ENCODE measurements at regions not wholly inside any gene's neighbourhood (a gene's known extent, or its start where the extent isn't known, plus 50 kb on each side); places are given as distances from the start of the nearest gene placed in this dataset.

DNA sequence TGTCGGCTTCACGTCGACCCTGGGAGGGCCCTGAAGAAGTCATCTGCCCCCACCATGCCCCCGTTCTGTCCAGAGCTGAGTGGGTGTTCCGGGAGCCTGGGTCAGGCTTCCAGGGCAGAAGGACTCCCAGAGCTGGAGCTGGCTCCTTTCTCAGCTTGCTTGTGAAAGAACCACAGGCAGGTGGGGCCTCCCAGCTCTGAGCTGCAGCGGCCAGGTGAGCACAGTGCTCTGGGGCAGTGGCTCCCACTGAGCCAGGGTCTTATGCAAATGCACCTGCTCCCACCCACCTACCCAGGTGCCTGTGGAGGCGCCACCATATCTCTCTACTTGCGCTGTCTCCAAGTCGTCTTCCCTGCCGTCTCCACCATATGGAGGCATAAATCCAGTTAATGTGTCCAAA lies 140.0 kb upstream of the RPL38 start:
- no peaks in the 10 kb centered on the region for H3K9me3 ChIP-seq
- TF ChIP-seq, protein P1, sequence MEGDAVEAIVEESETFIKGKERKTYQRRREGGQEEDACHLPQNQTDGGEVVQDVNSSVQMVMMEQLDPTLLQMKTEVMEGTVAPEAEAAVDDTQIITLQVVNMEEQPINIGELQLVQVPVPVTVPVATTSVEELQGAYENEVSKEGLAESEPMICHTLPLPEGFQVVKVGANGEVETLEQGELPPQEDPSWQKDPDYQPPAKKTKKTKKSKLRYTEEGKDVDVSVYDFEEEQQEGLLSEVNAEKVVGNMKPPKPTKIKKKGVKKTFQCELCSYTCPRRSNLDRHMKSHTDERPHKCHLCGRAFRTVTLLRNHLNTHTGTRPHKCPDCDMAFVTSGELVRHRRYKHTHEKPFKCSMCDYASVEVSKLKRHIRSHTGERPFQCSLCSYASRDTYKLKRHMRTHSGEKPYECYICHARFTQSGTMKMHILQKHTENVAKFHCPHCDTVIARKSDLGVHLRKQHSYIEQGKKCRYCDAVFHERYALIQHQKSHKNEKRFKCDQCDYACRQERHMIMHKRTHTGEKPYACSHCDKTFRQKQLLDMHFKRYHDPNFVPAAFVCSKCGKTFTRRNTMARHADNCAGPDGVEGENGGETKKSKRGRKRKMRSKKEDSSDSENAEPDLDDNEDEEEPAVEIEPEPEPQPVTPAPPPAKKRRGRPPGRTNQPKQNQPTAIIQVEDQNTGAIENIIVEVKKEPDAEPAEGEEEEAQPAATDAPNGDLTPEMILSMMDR (IDR thresholded peaks at IDR 0.05) = no peak
- peaks cover 0 to 24% of the 10 kb centered on the region in 2 donors for H3K27me3 ChIP-seq
- no peak for DNase-seq
- H3K4me1 ChIP-seq = no peaks in the 10 kb centered on the region
- H3K36me3 ChIP-seq = no peaks in the 10 kb centered on the region
- no peak overlapping the region for H3K4me3 ChIP-seq
- intact Hi-C loops (cut with DNase I; ENCODE audit: low total_unique reads) = no loop called here
- H3K27ac ChIP-seq = no peak overlapping the region

DNA sequence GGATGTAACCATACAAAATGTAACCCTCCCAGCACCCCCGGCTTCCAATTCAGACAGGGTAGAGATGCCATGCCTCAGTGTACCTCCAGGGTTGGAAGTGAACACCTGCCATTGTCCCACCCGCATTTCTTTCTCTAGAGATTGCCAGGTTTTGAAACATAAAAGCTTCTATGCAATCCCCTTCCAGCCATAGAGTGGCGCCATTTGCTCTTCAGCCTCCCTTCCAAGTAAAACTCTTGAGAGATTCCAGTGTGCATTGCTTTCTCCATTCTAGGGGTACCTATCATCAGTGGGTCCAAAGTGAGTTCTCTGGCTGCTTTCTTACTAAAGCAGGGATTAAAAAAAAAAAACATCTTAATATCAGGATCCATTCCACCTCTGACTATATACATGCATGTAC lies 133.1 kb upstream of the RPL38 start:
- Histone ChIP-seq H3K36me3 (no peaks in the 10 kb centered on the region), H3K27ac (no peak overlapping the region), H3K9me3 (peaks cover 0 to 7% (median 0%) of the 10 kb centered on the region in 3 donors), H3K4me1 (no peaks in the 10 kb centered on the region), H3K4me3 (no peak overlapping the region), H3K27me3 (peaks cover 0 to 9% of the 10 kb centered on the region in 2 donors)
- no peak for DNase-seq
- TF ChIP-seq, protein P1 (IDR thresholded peaks at IDR 0.05) = no peak
- intact Hi-C loops (cut with DNase I; ENCODE audit: low total_unique reads) = no loop called here

DNA sequence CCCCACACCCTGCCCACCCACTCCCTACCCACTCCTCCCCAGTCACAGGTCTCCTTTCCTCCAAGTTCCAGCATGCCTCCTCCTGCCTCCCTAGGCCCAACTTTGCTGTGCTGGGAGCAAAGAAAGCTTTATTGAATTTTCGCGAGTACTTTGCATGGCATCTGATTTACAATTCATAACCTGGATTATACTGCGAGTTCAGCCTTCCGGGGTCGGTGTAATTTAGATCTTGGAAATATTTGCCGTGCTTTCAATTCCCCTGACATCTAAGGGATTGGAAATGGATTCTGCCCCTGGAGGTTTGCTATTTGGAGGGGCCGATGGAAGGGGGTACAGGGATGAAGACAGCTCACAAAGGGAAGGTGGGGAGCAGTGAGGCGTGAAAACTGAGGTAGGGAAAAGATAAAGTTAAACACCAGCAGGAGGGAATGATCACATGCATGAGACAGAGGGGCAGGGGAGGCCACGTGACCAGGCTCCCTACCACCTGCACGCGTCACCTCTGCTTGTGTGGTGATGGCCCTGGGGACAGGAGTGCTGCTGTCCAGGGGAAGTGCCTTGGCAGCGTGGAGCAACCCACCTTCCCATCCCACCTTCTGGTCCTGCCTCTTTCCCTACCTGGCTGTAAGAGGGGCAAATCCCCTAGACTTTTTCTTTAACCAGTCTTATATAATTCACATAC lies 132.3 kb upstream of the RPL38 start:
- no peak for DNase-seq
- H3K4me1 ChIP-seq = no peaks in the 10 kb centered on the region
- intact Hi-C loops (cut with DNase I; ENCODE audit: low total_unique reads) = no loop called here

DNA sequence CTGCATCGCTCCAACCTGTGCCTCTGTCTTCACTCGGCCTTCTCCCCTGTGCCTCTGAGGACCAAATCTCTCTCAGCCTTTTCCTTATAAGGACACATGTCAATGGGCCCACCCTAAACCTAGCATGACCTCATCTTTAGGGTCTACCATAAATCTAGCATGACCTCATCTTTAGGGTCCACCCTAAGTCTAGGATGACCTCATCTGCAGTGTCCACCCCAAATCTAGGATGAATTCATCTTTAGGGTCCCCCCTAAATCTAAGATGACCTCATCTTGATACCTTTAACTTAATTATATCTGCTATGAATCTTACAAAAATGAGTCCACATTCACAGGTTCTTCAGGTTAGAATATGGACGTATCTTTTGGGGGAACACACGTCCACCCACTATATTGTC lies 131.1 kb upstream of the RPL38 start:
- no peaks in the 10 kb centered on the region for H3K4me1 ChIP-seq
- TF ChIP-seq, protein P1 (IDR thresholded peaks at IDR 0.05) = no peak
- intact Hi-C loops (cut with DNase I; ENCODE audit: low total_unique reads) = no loop called here

More for the DNA sequence above, 132.3 kb upstream of the RPL38 start:
- Histone ChIP-seq H3K27ac (no peak overlapping the region), H3K27me3 (peaks cover 0 to 8% of the 10 kb centered on the region in 2 donors), H3K9me3 (peaks cover 0 to 7% (median 0%) of the 10 kb centered on the region in 3 donors), H3K36me3 (no peaks in the 10 kb centered on the region), H3K4me3 (no peak overlapping the region)
- TF ChIP-seq, protein P1 (IDR thresholded peaks at IDR 0.05) = no peak

DNA sequence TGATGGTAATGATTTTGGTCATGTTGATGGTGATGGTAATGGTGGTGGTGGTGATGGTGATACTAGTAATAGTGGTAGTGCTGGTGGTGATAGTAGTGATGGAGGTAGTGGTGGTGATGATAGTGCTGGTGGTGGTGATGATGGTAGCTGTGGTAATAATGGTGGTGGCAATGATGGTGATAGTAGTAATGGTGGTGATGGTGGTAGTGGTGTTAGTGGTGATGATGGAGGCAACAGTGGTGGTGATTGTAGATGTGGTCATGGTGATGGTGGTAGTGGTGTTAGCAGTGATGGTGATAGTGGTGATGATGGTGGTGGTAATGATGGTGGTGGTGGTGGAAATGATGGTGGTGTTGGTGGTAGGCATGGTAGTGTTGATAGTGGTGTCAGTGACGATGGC lies 127.0 kb upstream of the RPL38 start:
- intact Hi-C loops (cut with DNase I; ENCODE audit: low total_unique reads) = no loop called here
- DNase-seq = no peak
- Histone ChIP-seq H3K36me3 (no peaks in the 10 kb centered on the region), H3K9me3 (peaks cover 0 to 7% (median 0%) of the 10 kb centered on the region in 3 donors), H3K4me1 (no peaks in the 10 kb centered on the region), H3K27me3 (peaks cover 0 to 9% of the 10 kb centered on the region in 2 donors), H3K27ac (no peak overlapping the region), H3K4me3 (no peak overlapping the region)
- TF ChIP-seq, protein P1 (IDR thresholded peaks at IDR 0.05) = no peak

More for the DNA sequence above, 131.1 kb upstream of the RPL38 start:
- Histone ChIP-seq H3K36me3 (no peaks in the 10 kb centered on the region), H3K27ac (no peak overlapping the region), H3K9me3 (peaks cover 0 to 7% (median 0%) of the 10 kb centered on the region in 3 donors), H3K4me3 (no peak overlapping the region), H3K27me3 (peaks cover 0 to 5% of the 10 kb centered on the region in 2 donors)
- DNase-seq = no peak

Data from tibial artery (tissue), 4 donors.